NCI-H460 (cell line): ENCODE measurements at regions not wholly inside any gene's neighbourhood (a gene's known extent, or its start where the extent isn't known, plus 50 kb on each side); places are given as distances from the start of the nearest gene placed in this dataset.

Experiments
- DNase-seq: peaks from one replicate; pipeline ENCODE4 v3.0.0-alpha.2; 2016; ENCODE audit warnings: low read depth; ENCODE audit errors: extremely low read depth

DNA sequence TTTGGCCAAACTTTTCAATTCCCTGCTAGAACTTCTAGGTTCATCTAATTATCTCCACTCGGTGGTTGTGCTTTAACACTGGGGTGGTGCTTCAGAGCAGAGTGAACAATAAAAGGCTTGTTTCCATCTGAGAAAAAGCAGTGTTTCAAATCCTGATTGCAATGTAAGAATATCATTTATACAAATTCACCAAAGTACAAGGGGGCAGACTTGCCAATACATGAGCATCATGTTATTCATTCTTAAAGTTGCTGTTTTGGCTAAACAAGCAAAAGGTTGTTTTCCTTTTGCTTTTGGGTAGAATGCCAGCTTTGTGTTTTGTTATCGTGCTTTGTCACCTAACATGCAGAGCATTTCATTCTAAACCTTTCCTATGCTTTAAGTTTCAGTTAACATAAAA is 78.5 kb upstream of the UBAC2 start:
- no peak for DNase-seq

- no peak for DNase-seq
Observed at GRCh38 chr13:99123101-99124045, 77.3 kb upstream of the UBAC2 start.

GRCh38 chr13:99124046-99124400 is 76.6 kb upstream of the UBAC2 start:
- no peak for DNase-seq

GRCh38 chr13:99124794-99125316 is 75.8 kb upstream of the UBAC2 start:
- DNase-seq: peak; percentile 2

GRCh38 chr13:99125326-99125915 is 75.2 kb upstream of the UBAC2 start:
- no peak for DNase-seq

GRCh38 chr13:99126821-99127220 is 73.8 kb upstream of the UBAC2 start:
- no peak for DNase-seq

DNA sequence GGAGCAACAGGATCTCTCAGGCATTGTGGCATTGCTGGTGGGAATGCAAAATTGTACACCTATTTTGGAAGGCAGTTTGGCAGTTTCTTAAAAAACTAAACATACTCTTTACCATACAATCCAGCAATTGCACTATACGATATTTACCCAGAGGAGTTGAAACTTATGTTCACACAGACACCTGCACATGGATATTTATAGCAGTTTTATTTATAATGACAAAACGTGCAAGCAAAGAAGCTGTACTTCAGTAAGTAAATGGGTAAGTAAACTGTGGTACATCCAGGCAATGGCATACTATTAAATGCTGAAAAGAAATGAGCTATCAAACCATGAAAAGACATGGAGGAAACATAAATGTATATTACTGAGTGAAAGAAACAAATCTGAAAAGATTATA is 71.6 kb upstream of the UBAC2 start:
- no peak for DNase-seq

DNA sequence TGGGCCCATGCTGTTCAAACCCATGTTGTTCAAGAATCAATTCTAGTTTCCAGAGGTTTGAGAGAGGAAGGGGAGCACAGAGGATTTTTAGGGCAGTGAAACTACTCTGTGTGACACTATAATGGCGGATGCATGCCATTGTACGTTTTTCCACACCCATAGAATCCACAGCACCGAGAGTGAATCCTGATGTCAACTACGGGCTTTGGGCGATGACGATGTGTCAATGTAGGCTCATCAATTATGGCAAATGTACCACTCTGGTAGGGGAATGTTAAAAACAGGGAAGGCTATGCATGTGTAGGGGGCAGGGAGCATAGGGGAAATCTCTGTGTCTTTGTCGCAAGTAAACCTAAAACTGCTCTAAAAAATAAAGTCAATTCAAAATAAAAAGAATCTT is 70.7 kb upstream of the UBAC2 start:
- no peak for DNase-seq

DNA sequence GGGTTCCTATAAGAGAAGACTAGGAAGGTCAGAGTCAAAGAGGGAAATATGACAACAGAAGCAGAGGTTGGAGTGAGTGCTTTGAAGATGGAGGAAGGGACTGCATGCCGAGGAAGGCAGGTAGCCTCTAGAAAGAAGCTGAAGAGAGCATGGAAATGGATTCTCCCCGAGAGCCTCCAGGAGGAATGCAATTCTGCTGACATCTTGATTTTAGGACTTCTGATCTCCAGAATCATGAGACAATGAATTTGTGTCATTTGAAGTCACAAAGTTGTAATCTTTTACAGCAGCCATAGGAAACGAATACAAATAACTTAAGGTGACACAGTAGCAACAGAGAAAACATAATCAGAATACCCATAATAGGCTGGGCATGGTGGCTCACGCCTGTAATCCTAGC is 69.2 kb upstream of the UBAC2 start:
- no peak for DNase-seq

- DNase-seq: no peak
Observed at GRCh38 chr13:99132295-99132835, 68.3 kb upstream of the UBAC2 start.

GRCh38 chr13:99133230-99133629 is 67.4 kb upstream of the UBAC2 start:
- no peak for DNase-seq

DNA sequence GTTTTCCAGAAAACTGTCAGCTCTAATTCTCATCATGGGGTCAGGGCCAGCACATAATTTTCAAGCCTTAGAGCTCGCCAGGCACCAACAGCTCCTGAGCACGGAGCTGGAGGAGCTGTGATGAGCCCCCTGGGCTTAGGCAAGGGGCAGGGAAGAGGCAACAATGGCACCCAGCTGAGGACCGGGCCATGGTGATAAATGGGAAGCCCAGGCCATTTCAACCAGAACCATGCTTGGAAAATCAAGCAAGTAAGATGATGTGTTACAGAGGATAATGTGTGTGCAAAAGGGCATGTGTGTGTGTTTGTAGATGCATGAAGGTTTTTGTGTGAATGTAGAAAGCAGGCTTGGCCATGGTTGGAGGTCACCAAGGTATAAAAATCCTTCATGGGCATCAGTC is 66.8 kb upstream of the UBAC2 start:
- no peak for DNase-seq

- DNase-seq: no peak
Observed at GRCh38 chr13:99135591-99135990, 65.1 kb upstream of the UBAC2 start.

GRCh38 chr13:99136427-99136954 is 64.2 kb upstream of the UBAC2 start:
- no peak for DNase-seq

GRCh38 chr13:99140831-99141230 is 59.8 kb upstream of the UBAC2 start:
- no peak for DNase-seq

DNA sequence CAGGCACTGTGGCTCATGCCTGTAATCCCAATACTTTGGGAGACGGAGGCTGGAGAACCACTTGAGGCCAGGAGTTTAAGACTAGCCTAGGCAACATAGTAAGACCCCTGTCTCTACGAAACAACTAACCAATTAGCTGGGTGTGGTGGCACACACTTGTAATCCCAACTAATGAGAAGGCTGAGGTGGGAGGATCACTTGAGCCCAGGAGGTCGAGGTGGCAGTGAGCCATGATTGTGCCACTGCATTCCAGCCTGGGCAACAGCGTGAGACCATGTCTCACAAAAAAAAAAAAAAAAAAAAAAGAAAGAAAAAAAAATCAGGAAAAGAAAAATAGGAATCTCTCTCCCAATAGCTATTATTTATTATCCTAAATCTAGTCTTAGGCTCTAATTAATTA is 56.8 kb upstream of the UBAC2 start:
- DNase-seq: no peak

- DNase-seq: no peak
Observed at GRCh38 chr13:99144306-99144705, 56.3 kb upstream of the UBAC2 start.

DNA sequence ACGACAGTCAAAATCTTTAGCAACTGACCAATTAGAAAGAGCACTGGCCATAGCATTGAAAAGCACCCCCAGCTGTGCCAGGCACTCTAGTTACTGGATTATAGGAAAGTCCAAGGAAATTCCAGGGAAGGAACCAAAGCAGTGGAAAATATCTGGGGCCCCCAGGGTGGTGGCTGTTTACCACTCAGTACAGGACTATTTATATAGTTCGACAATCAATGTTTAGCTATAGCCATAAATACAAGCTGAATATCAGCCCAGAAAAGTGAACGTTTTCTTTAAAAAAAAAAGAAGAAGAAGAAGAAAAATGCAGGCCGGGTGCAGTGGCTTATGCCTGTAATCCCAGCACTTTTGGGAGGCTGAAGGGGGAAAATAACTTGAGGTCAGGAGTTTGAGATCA is 55.2 kb upstream of the UBAC2 start:
- no peak for DNase-seq

- DNase-seq: no peak
Observed at GRCh38 chr13:99150575-99151361, 49.9 kb upstream of the UBAC2 start.
